ENCODE measurements at regions not wholly inside any gene's neighbourhood (a gene's known extent, or its start where the extent isn't known, plus 50 kb on each side); places are given as distances from the start of the nearest gene placed in this dataset.

DNA sequence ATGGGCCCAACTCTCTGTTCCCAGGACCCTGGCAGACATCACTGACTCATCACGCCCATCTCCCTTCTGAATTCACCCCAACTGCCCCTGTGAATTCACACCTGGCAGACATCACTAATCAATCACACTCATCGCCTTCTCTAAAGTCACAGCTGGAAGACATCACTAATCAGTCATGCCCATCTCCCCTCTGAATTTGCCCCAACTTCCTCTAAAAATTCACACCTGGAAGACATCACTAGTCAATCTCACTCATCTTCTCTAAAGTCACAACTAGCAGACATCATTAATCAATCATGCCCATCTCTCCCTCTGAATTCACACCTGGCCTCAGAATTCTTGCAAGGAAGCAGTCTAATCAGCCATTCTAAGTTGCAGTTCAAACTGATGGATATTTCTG, 111.1 kb downstream of the FOXA2 start:
- Histone ChIP-seq H3K18ac (ENCODE audit: insufficient read length, low read depth, low read length) (no peak overlapping the region), H2AFZ (ENCODE audit: low read length) (no peak overlapping the region), H3K14ac (ENCODE audit: insufficient read depth, low read length) (no peak overlapping the region), H2BK15ac (ENCODE audit: low read depth, low read length) (no peak overlapping the region), H2BK120ac (ENCODE audit: low read depth, low read length, poor library complexity, severe bottlenecking) (no peak overlapping the region), H3K4ac (ENCODE audit: low read depth, low read length) (no peak overlapping the region), H2BK5ac (ENCODE audit: insufficient read length, low read length) (no peak overlapping the region), H3K56ac (ENCODE audit: insufficient read length, low read depth, low read length) (no peak overlapping the region), H3K79me1 (ENCODE audit: insufficient read depth, low read depth, low read length, poor library complexity, severe bottlenecking) (no peaks in the 10 kb centered on the region), H4K91ac (ENCODE audit: insufficient read length, low read depth, low read length) (no peak overlapping the region), H3K4me2 (ENCODE audit: insufficient read depth, insufficient read length, low read length) (no peak overlapping the region), H2BK12ac (ENCODE audit: insufficient read length, low read depth, low read length) (no peak overlapping the region), H4K8ac (replicated peaks; ENCODE audit: insufficient read length, low read depth, low read length) (no peak overlapping the region), H3K79me2 (ENCODE audit: insufficient read depth, low read length) (no peaks in the 10 kb centered on the region), H2AK5ac (ENCODE audit: insufficient read length, low read length) (no peak overlapping the region), H3K27me3 (ENCODE audit: insufficient read depth, low read length) (no peaks in the 10 kb centered on the region), H3K9ac (ENCODE audit: extremely low read depth, insufficient read length, low read length) (no peak overlapping the region), H3K4me1 (ENCODE audit: insufficient read depth, low read length) (no peaks in the 10 kb centered on the region), H4K20me1 (ENCODE audit: control insufficient read depth, insufficient read depth, insufficient read length) (no peaks in the 10 kb centered on the region), H3K23me2 (ENCODE audit: insufficient read length, low read depth, low read length, poor library complexity, severe bottlenecking) (no peaks in the 10 kb centered on the region), H2BK20ac (ENCODE audit: low read depth, low read length, poor library complexity, severe bottlenecking) (no peak overlapping the region), H3T11ph (ENCODE audit: low read length) (no peak overlapping the region), H3K27ac (ENCODE audit: insufficient read length, low read depth, low read length) (no peak overlapping the region), H4K5ac (ENCODE audit: insufficient read length, low read depth, low read length) (no peak overlapping the region), H3K9me3 (ENCODE audit: control insufficient read depth, low read depth, low read length) (no peaks in the 10 kb centered on the region), H3K23ac (ENCODE audit: insufficient read length, low read depth, low read length) (no peak overlapping the region)
- Mint-ChIP-seq H3K4me1 (peaks cover 0 to 3% of the 10 kb centered on the region in 2 experiments; a peak in 1 of 4 replicates), H3K27me3 (ENCODE audit: low read depth) (peaks cover 58% of the 10 kb centered on the region), H3K27ac (no peak overlapping the region), H3K9me3 (peaks cover 0 to 6% of the 10 kb centered on the region in 2 experiments; a peak in 2 of 5 replicates), H3K36me3 (ENCODE audit: insufficient read depth in 1 of 3, low read depth in 3 of 3) (no peaks in the 10 kb centered on the region), H3K4me3 (no peak overlapping the region)
- no peak for TF ChIP-seq CTCF (conservative IDR thresholded peaks at IDR 0.05)
- WGBS (ENCODE audit: extremely low coverage, insufficient read length, low lambda C conversion rate) = no CpG with 5 or more reads among the region's 2 CpGs
- DNase-seq = no peak

Data from H9 (cell line).